ENCODE measurements at regions not wholly inside any gene's neighbourhood (a gene's known extent, or its start where the extent isn't known, plus 50 kb on each side); places are given as distances from the start of the nearest gene placed in this dataset.

DNA sequence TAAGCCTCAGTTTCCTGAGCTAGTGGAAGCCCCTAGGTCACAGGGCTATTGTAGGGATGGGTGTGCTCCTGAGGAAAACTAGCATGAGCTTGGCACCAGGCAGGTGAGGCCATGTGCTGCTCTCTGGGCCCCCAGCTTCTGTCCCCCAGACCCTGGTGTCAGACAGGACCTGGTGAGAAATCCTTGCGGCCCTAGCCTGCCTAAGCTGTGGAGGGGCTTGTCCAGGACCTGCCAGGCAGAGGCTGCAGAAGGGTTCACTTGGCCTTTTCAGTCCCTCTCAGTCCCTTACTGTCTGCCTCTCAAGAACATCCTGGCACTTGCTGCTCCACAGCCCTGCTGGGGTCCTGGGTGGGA lies 58.4 kb downstream of the ZFP36L2 start:
- TF ChIP-seq POLR2A (IDR thresholded peaks at IDR 0.05; ENCODE audit: low read depth, low read length): no peak
- no peak for TF ChIP-seq GATA2 (IDR thresholded peaks at IDR 0.05; ENCODE audit: insufficient read depth, insufficient read length, low read depth, low read length)
- TF ChIP-seq, protein P1, sequence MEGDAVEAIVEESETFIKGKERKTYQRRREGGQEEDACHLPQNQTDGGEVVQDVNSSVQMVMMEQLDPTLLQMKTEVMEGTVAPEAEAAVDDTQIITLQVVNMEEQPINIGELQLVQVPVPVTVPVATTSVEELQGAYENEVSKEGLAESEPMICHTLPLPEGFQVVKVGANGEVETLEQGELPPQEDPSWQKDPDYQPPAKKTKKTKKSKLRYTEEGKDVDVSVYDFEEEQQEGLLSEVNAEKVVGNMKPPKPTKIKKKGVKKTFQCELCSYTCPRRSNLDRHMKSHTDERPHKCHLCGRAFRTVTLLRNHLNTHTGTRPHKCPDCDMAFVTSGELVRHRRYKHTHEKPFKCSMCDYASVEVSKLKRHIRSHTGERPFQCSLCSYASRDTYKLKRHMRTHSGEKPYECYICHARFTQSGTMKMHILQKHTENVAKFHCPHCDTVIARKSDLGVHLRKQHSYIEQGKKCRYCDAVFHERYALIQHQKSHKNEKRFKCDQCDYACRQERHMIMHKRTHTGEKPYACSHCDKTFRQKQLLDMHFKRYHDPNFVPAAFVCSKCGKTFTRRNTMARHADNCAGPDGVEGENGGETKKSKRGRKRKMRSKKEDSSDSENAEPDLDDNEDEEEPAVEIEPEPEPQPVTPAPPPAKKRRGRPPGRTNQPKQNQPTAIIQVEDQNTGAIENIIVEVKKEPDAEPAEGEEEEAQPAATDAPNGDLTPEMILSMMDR (IDR thresholded peaks at IDR 0.05; ENCODE audit: extremely low read depth in 1 of 2, insufficient read depth in 1 of 2, low read depth in 1 of 2, low read length in 2 of 2): no peak
- TF ChIP-seq FOS (IDR thresholded peaks at IDR 0.05; ENCODE audit: borderline replicate concordance, insufficient read depth, low read length): no peak
- TF ChIP-seq EZH2 (IDR thresholded peaks at IDR 0.05; ENCODE audit: borderline replicate concordance, low read depth, low read length, severe bottlenecking): no peak
- no peak for TF ChIP-seq MYC (IDR thresholded peaks at IDR 0.05; ENCODE audit: low read depth, low read length)
- TF ChIP-seq, protein P2, sequence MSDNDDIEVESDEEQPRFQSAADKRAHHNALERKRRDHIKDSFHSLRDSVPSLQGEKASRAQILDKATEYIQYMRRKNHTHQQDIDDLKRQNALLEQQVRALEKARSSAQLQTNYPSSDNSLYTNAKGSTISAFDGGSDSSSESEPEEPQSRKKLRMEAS (IDR thresholded peaks at IDR 0.05; ENCODE audit: insufficient read depth, insufficient read length): no peak
- TF ChIP-seq POLR2AphosphoS5 (IDR thresholded peaks at IDR 0.05; ENCODE audit: insufficient read depth, low read depth, low read length): no peak
- TF ChIP-seq JUN (IDR thresholded peaks at IDR 0.05; ENCODE audit: borderline replicate concordance, insufficient read depth, insufficient read length, low read depth): no peak

All from endothelial cell of umbilical vein (primary cell).